ENCODE measurements at regions not wholly inside any gene's neighbourhood (a gene's known extent, or its start where the extent isn't known, plus 50 kb on each side); places are given as distances from the start of the nearest gene placed in this dataset.

DNA sequence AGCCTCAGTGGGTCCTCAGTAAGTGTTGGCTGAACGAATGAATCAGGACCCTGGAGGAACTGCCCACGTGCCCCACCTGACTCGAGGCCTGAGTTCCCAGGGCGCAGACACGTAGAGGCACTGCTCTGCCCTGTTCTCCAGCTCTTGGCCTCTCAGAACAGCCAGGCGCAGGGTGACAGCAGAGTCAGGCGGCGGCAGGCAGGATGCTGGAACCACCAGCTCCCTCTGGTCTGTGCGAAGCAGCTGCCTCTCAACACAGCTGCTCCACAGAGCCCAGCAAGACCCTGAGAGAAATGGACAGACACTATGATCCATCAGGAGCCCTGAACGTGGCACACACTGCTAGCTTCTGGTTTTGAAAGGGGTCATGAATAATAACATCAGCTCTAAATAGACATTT, 53.1 kb upstream of the BCO1 start:
- peaks cover 13% of the 10 kb centered on the region for H3K27me3 Mint-ChIP-seq (ENCODE audit: low read depth)
- H3K4me1 Mint-ChIP-seq, result peaks cover 16% of the 10 kb centered on the region
- no peak for TF ChIP-seq CTCF (IDR thresholded peaks at IDR 0.05; ENCODE audit: unreplicated experiment in 3 of 3)
- H3K4me3 Mint-ChIP-seq, result no peak overlapping the region
- H3K27ac Mint-ChIP-seq, result no peak overlapping the region
- H3K9me3 Mint-ChIP-seq, result no peaks in the 10 kb centered on the region
- H3K36me3 Mint-ChIP-seq (ENCODE audit: low read depth), result no peaks in the 10 kb centered on the region

DNA sequence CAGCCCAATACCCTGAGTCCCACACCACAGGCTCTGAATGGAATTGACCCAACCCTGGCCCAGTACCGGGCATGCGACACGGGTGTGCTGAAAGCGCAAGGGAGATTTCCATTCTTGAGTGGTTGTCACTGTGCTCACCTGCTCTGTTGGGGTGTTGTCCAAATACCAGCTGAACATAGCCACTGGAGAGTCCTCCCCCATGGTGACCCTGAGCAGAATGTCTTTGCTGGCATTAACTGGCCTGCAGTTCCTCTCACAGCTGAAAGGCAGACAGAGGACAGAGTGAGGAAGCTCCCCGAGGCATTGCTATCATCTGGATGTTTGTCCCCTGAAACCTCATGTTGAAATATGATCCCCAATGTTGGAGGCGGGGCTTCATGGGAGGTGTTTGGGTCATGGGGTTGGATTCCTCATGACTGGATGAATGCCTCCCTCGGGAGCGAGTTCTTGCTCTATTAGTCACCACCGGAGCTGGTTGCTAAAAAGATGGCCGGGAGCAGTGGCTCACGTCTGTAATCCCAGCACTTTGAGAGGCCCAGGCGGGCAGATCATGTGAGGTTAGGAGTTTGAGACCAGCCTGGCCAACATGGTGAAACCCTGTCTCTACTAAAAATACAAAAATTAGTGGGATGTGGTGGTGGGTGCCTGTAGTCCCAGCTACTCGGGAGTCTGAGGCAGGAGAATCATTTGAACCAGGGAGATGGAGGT, 57.3 kb upstream of the BCO1 start:
- H3K9me3 Mint-ChIP-seq, result no peaks in the 10 kb centered on the region
- no peaks in the 10 kb centered on the region for H3K36me3 Mint-ChIP-seq (ENCODE audit: low read depth)
- peaks cover 12% of the 10 kb centered on the region for H3K4me1 Mint-ChIP-seq
- H3K27ac Mint-ChIP-seq, result peak overlapping the region; percentile 87 to 94 (median 91)
- peak overlapping the region in 1 of 3 experiments; percentile 38 for H3K4me3 Mint-ChIP-seq
- TF ChIP-seq CTCF (IDR thresholded peaks at IDR 0.05; ENCODE audit: unreplicated experiment in 3 of 3), result no peak
- peaks cover 19% of the 10 kb centered on the region for H3K27me3 Mint-ChIP-seq (ENCODE audit: low read depth)

- H3K36me3 Mint-ChIP-seq (ENCODE audit: low read depth), result no peaks in the 10 kb centered on the region
- TF ChIP-seq CTCF (IDR thresholded peaks at IDR 0.05; ENCODE audit: unreplicated experiment in 3 of 3), result no peak
- no peaks in the 10 kb centered on the region for H3K9me3 Mint-ChIP-seq
- H3K27ac Mint-ChIP-seq, result peak overlapping the region; percentile 23 to 91 (median 87)
- peaks cover 19% of the 10 kb centered on the region for H3K27me3 Mint-ChIP-seq (ENCODE audit: low read depth)
- H3K4me1 Mint-ChIP-seq, result peaks cover 12% of the 10 kb centered on the region
- H3K4me3 Mint-ChIP-seq, result no peak overlapping the region
These were observed 57.9 kb upstream of the BCO1 start for GRCh38 chr16:81180578-81180977.

DNA sequence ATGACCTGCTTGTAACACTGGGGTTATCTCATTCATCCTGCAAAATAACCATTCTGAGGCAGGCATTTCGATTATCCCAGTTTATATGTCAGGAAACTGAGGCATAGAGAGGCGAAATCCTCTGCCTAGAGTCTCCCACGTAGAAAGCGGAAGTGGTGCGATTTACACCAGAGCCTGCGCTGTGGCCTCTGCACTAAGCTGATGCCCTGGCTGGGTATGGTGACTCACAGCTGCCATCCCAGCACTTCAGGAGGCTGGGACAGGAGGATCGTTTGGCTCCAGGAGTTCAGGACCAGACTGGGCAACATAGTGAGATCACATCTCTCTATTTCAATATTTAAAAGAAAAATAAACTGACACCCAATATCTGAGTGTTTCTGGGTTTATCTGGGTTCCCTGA, 59.3 kb upstream of the BCO1 start:
- no peak overlapping the region for H3K27ac Mint-ChIP-seq
- peaks cover 12% of the 10 kb centered on the region for H3K4me1 Mint-ChIP-seq
- TF ChIP-seq CTCF (IDR thresholded peaks at IDR 0.05; ENCODE audit: unreplicated experiment in 3 of 3), result no peak
- no peaks in the 10 kb centered on the region for H3K9me3 Mint-ChIP-seq
- no peaks in the 10 kb centered on the region for H3K36me3 Mint-ChIP-seq (ENCODE audit: low read depth)
- peaks cover 19% of the 10 kb centered on the region for H3K27me3 Mint-ChIP-seq (ENCODE audit: low read depth)
- H3K4me3 Mint-ChIP-seq, result no peak overlapping the region

- Mint-ChIP-seq H3K4me3 (no peak overlapping the region), H3K4me1 (peaks cover 2% of the 10 kb centered on the region), H3K36me3 (ENCODE audit: low read depth) (no peaks in the 10 kb centered on the region), H3K27ac (no peak overlapping the region), H3K9me3 (no peaks in the 10 kb centered on the region), H3K27me3 (ENCODE audit: low read depth) (peaks cover 13% of the 10 kb centered on the region)
- TF ChIP-seq CTCF (IDR thresholded peaks at IDR 0.05; ENCODE audit: unreplicated experiment in 3 of 3), result no peak
These were observed 63.1 kb upstream of the BCO1 start for GRCh38 chr16:81175325-81175891.
